Panc1 (cell line): ENCODE measurements at regions not wholly inside any gene's neighbourhood (a gene's known extent, or its start where the extent isn't known, plus 50 kb on each side); places are given as distances from the start of the nearest gene placed in this dataset.

Source experiments
- CTCF ChIP-seq: fragments of 450-650 bp; IDR thresholded peaks from 2 replicates; pipeline ENCODE4 v1.5.1; 2017; ENCODE audit warnings: mild to moderate bottlenecking
- POLR2AphosphoS5 ChIP-seq: IDR thresholded peaks from 2 replicates; pipeline ENCODE4 v1.6.1; 2012; ENCODE audit warnings: mild to moderate bottlenecking, low read depth, low read length, moderate library complexity
- SIN3A ChIP-seq: IDR thresholded peaks from 2 replicates; pipeline ENCODE4 v1.6.1; 2012; ENCODE audit warnings: low read depth, mild to moderate bottlenecking, low read length, moderate library complexity, borderline replicate concordance; ENCODE audit not compliant: insufficient read depth

GRCh38 chr6:22381845-22382544 is 85.2 kb upstream of the PRL start:
- TF ChIP-seq POLR2AphosphoS5 (no peak), CTCF (no peak), SIN3A (no peak)
